ENCODE measurements at regions not wholly inside any gene's neighbourhood (a gene's known extent, or its start where the extent isn't known, plus 50 kb on each side); places are given as distances from the start of the nearest gene placed in this dataset.

DNA sequence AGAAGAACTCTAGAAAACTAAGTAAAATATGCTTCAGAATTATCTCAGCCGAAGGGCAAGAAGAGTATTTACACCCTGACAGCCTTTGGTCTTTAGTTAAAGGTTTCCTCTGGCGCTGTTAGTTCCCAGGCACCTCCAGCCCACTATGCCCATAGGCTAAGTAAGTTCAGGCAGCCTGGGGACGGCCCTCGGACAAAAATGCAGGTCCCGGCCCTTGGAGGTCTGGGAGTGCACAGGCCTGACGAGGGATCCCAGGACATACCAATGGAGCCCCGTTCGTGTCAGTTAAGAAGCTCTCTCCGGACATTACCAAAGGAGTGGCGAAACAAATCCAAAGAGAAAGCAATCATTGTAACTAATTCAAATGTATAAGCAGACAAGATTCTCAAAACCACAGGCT, 311.8 kb downstream of the CD83 start:
- no peak for DNase-seq (ENCODE audit: low read depth in 1 of 2, low spot score in 1 of 2)

DNA sequence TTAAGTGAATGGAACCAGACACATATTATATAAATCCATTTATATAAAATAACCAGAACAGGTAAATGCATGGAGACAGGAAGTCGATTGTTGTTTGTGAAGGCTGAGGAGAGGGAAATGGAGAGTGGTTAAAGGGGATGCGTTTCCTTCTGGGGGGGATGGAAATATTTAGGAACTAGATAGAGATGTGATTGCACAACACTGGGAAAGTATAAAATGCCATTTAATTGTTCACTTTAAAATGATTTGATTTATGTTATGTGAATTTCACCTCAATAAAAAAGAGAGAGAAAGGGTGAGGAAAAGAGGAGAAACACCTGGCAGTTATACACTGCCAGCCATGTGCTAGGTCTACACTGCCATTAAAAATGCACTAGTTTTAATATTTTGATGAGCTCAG, 312.6 kb downstream of the CD83 start:
- DNase-seq (ENCODE audit: low read depth in 1 of 2, low spot score in 1 of 2) = no peak

DNA sequence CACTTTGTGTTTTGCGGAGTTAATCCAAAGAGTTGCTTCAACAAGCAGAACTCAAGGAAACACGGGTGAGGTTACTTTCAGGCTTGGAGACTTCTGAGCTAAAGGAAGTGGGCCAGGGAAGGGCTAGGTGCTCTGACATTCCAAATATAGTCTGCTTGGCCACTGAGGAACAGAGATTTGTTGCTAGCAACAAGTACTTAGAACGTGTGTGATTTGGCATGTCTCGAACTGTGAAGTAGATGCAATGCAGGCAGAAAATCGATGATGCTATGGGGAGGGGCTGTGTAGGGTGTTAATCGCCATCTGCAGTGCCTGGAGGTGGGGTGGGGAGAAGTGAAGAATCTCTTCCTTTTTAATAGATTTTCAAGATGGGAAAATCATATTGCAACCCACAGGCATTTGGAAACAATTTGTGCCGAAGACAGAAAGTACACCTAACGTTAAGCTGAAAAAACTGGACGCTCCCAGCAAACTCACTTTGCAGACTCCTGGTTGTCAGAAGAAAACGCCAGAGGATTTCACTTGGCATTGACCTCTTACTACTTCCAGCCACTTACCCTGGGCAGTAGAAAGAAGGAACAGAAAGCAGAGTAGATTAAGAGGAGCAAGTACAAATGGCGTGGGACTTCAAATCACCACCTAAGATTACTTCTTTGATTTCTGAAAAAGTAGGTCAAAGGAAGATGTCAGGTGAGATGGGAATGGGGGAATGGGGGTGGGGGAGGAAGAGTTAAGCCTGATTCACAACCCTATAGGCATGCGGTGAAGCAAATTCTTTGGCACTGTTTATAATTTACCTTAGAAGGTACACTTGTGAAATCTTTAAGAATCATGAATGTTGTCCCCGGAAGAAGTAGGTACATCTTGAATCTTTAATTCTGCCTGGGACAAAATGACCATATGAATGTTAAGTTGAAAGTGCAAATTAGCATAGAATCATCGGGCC, 314.1 kb downstream of the CD83 start:
- no peak for DNase-seq (ENCODE audit: low read depth in 1 of 2, low spot score in 1 of 2)

DNA sequence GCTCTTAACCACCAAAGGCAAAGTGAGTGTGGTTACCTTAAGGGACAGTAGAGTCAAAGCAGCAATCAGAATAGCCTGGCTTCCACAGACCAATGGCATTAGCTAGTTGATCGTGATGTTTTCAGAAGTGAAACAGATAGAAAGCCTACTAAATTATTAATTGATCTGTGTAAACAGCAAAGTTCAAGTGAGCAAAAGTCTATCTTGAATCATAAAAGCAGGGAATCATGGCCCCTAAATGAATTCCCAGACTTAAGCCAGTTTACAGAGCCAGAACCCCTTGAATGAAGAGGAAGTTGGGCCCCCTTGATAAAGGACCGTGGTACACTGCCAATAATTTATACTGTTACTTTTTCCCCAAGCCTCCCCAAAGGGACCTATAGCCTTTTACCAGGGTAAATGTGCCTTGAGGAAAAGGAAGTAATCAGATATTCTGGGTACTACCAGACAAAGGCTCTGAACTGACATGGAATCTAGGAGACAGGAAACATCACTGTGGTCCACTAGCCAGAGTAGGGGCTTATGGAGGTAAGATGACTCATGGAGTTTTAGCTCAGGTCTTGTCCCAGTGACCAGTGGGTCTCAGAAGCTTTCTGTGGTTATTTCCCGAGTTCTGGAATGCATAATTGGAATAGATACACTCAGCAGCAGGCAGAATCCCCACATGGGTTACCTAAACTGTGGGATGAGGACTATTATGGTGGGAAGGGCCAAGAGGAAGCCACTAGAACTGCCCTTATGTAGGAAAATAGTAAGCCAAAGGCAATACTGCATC, 317.5 kb downstream of the CD83 start:
- DNase-seq (ENCODE audit: low read depth in 1 of 2, low spot score in 1 of 2) = no peak

DNA sequence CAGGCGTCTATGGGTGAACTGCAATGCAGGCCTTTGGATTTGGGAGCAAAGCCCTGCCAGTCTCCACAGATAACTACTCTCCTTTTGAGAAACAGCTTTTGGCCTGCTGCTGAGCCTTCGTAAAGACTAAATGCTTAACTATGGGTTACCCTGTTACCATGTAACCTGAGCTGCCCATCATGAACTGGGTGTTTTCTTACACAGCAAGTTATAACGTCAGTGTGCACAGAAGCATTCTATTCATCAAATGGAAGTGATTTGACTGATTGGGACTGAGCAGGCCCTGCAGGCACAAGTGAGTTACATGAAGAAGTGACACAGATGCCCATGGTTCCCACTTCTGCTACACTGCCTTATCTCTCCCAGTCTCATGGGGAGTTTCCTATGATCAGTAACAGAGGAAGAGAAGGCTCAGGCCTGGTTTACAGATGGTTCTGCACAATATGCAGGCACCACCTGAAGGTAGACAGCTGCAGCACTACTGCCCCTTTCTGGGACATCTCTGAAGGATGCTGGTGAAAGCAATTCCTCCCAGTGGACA, 319.1 kb downstream of the CD83 start:
- DNase-seq (ENCODE audit: low read depth in 1 of 2, low spot score in 1 of 2) = no peak

DNA sequence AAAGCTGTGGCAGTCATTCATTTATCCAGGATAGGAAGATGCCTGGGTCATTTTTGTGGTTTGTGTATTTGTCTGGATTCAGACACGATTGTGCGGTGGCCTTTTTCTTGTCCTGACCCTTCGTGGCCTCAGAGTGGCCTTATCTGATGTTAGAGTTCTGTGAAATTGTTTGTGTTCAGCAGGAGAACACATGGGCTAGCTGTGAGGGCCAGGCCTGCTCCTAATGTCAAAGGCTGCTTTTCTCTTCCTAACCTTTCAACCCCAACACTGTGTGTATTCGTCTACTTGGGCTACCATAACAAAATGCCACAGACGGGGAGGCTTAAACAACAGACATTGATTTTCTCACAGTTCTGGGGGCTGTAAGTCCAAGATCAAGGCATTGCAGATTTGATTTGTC, 321.8 kb downstream of the CD83 start:
- DNase-seq (ENCODE audit: low read depth in 1 of 2, low spot score in 1 of 2) = no peak

DNA sequence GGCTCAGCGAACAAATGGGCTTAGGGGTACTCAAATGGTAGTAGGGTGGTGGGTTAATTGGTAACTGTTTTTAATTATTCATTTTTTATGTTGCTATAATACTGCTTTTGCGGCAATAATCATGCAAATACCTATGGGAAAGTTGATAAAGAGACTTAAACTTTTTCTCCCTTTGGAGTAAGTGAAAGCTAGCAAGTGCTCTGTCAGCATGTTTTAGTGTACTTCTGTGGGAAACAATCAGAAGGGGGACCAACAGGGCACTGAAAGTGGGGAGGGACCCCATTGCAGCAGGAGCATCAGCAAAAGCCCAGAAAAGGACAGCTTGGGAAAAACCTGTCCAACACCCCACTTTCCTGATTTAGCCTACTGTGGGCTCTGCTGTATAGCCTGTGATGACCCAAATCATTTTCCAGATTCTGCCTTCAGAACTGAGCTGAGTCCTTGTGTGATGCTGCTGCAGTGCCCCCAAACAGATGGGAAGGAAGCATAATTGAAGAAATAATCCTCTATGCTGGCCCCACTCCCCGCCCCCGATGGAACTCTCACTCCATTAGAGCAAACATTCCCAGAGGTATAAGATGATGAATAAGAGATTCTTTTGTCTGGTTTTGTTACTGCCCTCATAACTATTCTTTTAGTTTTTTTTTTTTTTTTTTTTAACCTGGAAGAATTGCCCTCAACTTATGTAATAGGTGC, 322.8 kb downstream of the CD83 start:
- no peak for DNase-seq (ENCODE audit: low read depth in 1 of 2, low spot score in 1 of 2)

DNA sequence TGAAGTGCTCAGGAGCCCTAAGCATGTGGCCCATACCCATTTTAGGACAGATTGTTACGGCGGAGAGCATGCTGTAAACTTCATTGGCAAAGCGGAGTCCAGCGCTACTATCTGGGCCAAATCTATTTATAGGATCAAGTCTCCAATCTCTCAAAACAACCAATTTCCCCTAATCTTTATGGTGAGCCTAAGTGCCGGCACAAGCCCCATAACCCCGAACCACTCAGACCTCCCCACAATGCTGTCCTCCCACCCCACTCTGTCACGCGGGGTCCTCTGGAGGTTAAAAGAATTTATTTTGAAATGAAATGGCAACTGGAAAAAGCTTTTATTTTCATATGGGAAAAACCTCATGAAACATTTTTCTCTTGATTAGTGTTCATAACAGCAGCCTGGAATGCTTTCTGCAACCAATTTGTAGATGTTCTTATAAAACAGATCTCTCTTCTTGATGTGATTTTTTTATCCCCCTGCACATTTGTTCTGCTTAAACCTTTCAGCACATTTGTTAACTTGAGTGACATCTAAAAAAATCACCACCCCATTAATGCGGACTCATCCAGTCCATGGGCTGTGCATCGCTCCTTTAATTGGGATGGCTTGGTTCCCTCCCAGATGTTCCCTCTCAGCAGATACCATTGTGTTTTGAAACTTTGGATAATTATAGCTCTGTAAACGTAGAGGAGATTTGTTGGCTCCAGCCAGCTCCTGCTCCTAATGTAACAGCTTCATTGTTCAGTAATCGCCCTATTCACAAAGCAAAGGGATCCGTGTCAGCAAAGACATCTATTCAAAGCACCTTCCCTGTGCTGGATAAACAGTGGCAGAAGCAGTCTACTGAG, 323.6 kb downstream of the CD83 start:
- no peak for DNase-seq (ENCODE audit: low read depth in 1 of 2, low spot score in 1 of 2)

DNA sequence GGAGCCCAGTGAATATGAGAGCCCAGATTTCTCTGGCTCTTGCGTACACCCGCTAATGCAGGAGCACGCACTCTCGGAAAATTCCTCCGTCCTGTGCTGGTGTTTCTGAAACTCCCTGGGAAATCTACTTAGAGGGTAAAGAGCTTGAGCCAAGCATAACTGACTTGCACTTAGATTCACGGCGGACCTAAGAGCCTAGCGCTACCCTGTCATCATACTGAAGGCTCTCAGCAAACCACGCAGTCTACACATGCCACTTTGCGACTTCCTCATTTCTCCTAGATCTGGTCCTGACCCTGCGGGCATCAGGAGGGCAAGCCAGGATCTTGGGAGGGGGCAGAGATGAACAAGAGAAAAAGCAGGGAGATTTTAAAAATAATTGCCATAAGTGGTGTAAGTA, 324.7 kb downstream of the CD83 start:
- no peak for DNase-seq (ENCODE audit: low read depth in 1 of 2, low spot score in 1 of 2)

DNA sequence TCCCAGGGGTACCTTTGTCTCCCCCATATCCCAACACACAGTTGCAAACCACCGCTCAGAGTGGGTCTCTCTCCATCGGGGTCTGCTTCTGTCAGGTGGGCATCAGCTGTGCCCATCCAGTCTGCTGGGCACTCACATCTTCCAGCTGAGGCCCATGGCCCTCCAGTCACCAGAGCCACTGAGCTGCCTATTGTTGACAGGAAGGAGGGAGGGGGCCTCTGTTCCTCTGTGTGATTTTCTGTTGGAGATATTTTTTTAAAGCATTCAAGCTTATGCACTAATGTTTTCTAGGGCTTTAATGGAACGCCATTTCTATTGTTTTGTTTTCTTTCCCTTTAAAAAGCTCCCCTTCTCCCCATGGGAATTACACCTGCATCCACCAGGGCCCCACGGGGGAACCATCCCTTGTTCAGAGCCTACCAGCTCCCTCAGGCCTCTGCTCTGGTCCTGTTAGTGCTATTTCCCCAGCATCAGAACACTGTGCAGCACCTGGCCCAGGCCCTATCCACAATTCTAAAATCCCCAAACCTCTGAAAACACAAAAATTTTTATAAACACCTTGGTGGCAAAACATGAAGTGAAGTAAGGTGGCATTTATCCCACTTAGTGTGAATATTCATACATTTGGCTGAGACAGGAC, 326.2 kb downstream of the CD83 start:
- no peak for DNase-seq (ENCODE audit: low read depth in 1 of 2, low spot score in 1 of 2)

DNA sequence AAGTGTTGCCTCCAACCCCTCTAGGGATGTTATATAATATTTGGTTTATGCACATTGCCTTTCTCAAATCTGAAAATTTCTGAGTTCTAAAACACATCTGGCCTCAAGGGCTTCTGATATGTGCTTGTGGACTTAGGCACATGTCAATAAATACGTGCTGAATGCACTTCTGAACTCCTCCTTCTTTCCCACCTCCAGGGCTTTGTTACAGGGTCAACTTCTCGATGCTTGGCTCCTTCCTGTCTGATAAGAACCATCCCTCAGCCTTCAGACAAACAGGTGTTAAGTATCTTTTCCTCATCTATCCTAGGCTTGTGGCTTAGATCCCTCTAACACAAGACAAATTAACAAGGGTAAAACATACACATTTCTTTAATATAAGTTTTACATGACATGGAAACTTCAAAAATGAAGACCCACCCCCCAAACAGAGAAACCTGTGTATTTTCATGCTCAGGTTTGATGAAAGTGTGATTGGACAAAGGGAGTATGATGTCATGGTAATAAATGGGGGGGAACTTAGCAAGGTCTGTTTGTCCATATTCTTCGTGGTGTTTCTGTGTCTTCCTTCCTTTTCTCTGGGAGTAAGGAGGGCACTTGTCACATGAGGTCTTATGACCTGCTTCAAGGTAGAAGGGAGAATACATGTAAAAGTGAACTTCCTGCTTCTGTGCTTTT, 326.9 kb downstream of the CD83 start:
- no peak for DNase-seq (ENCODE audit: low read depth in 1 of 2, low spot score in 1 of 2)

DNA sequence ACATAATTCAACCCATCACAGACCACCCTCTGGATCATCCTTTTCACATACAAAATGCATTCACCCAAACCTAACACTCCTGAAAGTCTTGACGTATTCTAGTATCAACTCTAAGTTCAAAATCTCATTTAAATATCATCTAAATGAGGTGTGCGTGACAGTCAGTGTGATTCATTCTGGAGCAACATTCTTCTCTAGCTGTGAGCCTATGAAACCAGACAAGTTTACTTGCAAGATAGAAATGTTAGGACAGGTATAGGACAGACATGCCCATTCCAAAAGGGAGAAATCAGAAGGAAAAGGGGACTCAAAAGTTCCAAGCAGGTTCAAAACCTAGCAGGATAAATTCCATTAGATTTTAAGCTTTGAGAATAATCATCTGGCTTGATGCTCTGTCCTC, 329.7 kb downstream of the CD83 start:
- DNase-seq (ENCODE audit: low read depth in 1 of 2, low spot score in 1 of 2) = no peak

DNA sequence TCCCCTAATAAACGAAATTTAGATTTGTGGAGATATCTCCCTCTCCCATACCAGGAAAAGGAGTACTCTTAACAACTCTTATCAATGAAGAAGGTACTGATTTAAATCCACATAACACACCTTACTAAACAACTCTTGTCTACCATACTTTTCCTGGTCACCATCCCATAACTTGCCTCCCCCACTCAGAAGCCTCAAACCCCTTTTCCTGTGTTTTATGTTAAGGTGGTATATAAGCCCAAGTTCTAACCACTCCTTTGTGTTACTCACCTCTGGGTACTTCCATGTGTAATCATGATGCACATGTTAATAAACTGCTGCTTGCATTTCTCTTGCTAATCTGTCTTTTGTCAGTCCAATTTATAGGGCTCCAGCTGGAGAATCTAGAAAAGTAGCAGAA, 330.7 kb downstream of the CD83 start:
- no peak for DNase-seq (ENCODE audit: low read depth in 1 of 2, low spot score in 1 of 2)

DNA sequence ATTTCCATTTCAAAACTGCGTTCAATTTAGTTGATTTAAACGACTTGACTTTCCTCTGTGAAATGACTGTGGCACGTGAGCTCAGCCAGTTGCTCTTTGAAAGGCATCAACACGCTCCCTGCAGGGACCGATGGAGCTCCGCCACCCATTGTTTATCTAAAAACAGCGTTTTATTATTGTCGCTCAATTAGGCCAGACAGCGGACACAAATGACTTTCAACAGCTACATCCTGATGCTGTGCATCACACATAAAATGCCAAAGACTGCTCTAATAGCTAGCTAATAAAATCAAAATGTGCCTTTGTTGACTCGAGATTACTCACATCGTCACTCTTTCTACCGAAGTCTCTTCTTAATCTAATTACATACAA, 332.5 kb downstream of the CD83 start:
- DNase-seq (ENCODE audit: low read depth in 1 of 2, low spot score in 1 of 2) = no peak

DNA sequence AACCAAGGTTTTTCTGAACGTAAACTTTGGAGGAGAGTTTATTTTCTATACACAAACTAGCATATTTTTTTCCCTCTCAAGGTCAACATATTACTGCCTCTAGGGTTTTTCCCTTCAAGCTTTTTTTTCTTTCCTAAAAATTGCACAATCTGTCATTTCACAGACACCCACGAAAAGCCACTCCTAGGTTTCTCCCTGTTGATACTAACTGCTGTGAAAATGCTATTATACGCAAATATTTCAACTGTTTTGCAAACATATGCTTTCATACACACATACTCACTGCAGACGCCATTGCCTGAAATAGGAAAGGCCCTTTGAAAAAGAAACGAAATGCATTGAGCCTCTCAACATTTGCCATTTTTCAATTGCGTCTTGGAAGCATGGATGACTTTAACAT, 333.0 kb downstream of the CD83 start:
- no peak for DNase-seq (ENCODE audit: low read depth in 1 of 2, low spot score in 1 of 2)

DNA sequence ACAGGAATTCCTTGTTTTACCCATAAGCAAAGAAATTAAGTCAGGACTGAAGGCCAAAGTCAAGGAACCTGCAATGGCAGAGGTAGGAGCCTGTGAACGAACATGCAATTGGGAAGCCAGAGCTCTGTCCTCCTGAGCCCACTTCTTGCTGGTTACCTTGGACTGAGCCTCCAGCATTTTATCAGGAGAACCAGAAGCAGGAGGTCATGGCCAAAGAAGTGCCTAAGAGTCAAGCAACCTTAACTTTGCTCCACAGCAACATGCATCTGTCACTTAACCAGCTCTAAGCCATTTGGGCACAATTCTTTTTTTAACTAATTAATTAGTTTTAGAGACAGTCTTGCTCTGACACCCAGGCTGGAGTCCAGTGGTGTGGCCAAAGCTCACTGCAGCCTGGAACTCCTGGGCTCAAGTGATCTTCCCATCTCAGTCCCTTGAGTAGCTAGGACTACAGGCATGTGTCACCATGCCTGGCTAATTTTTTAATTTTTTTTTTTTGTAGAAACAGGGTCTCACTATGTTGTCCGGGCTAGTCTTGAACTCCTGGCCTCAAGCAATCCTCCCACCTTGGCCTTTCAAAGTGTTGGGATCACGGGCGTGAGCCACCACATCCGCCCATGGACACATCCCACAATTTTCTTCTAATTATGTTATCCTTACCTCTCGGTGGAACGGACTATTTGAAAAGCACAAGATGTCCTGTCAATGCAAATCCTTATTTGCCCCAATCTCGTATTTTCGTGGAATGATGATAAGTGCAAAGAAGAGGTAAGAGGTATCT, 334.2 kb downstream of the CD83 start:
- no peak for DNase-seq (ENCODE audit: low read depth in 1 of 2, low spot score in 1 of 2)

DNA sequence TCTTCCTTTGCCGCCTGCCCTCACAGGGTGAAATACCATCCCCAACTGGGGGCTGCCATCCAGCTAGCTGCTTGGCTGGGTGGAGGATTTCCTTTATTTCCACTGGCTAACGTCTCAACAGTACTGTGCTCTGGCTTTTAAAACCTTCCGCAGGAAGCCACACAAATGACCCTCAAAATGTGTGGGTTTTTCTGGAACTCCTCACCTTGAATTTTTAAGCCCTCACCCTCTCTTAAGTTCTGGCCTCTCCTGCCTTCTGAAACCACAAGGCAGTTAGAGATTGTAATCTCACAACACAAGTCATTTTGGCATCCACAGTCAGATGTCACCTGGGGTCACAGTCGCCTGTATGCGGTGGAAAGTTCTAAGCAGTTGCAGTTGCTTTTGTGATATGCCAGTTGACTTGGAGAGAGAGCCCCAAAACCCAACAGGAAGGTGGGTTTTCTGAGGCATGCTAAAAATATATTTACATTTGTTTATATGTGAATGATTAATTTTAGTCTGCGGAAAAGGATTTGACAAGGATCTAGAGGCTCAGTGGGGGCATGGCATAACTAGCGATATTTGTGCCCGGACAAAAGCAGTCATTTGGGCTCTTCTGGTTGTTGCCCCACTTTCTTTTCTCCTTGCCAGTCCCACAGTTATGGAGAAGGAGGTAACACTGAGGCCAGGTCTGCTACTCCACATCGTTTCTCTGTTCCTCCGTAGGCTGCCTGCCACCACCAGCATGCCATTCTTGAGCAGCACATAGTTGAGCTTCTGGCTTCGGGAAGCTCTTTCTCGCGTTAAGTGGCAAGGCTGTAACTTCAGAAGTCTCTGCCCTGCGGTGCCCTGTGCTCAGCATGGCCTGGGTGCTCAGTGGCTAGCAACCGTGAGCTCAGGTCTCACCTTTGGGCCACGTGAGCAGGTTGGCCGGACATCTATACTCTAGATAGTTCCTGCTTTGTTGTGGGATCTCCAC, 335.3 kb downstream of the CD83 start:
- no peak for DNase-seq (ENCODE audit: low read depth in 1 of 2, low spot score in 1 of 2)

All from stimulated activated CD4-positive, alpha-beta T cell treated with anti-CD3 and anti-CD28 coated beads, Interleukin-15, amount 100 ng/mL, for 1 hour (primary cell).